ENCODE measurements at regions not wholly inside any gene's neighbourhood (a gene's known extent, or its start where the extent isn't known, plus 50 kb on each side); places are given as distances from the start of the nearest gene placed in this dataset.

- CTCF ChIA-PET (ENCODE audit: unreplicated experiment): interaction anchor here (0.5 kb wide), 1 partner anchor 50 kb away, joined by 3 read pairs; no protein-coding TSS in a partner anchor
- intact Hi-C loops (cut with micrococcal nuclease; ENCODE audit: unreplicated experiment): loop anchor here (1.0 to 10.0 kb wide), 2 partner anchors 689 to 1594 kb away; partner anchors contain the start of gene RGS13
- Histone ChIP-seq H3K79me2 (ENCODE audit: insufficient read depth, low read depth, low read length) (peaks cover 60% of the 10 kb centered on the region; the same call in 1 of the 2 replicates), H3K9me3 (ENCODE audit: low read length) (peaks cover 42% of the 10 kb centered on the region), H3K9me2 (ENCODE audit: insufficient read depth, low read length) (no peaks in the 10 kb centered on the region), H4K20me1 (ENCODE audit: insufficient read depth, low read length) (no peaks in the 10 kb centered on the region), H3K36me3 (ENCODE audit: insufficient read depth, low read length) (peaks cover 66% of the 10 kb centered on the region), H3K4me1 (ENCODE audit: insufficient read depth, low read length, poor library complexity, severe bottlenecking) (peaks cover 46% of the 10 kb centered on the region), H3K27ac (ENCODE audit: low read depth, low read length, poor library complexity, severe bottlenecking) (peak overlapping the region; percentile 99), H3K4me2 (ENCODE audit: low read length) (no peak overlapping the region), H2AFZ (ENCODE audit: low read length) (peak overlapping the region; percentile 1; the same call in 1 of the 2 replicates), H3K4me3 (ENCODE audit: low read depth, low read length, poor library complexity, severe bottlenecking) (no peak overlapping the region)
- TF ChIP-seq EZH2phosphoT487 (IDR thresholded peaks at IDR 0.05; ENCODE audit: borderline replicate concordance, low read depth, low read length) (no peak), CTCF (conservative IDR thresholded peaks at IDR 0.05; ENCODE audit: low read length) (no peak)
- no peak for DNase-seq (ENCODE audit: low spot score)
- POLR2A ChIA-PET: interaction anchor here (0.8 to 4.9 kb wide), 12 partner anchors 9 to 1127 kb away, joined by 3 to 42 read pairs (median 4); no protein-coding TSS in a partner anchor
- BruUV-seq (replicated peaks): no TSS peak
Observed at GRCh38 chr1:194228427-194228826, 1042.0 kb upstream of the B3GALT2 start.

GRCh38 chr1:194227161-194227560, 1040.7 kb upstream of the B3GALT2 start:
- TF ChIP-seq EZH2phosphoT487 (IDR thresholded peaks at IDR 0.05; ENCODE audit: borderline replicate concordance, low read depth, low read length) (no peak), CTCF (conservative IDR thresholded peaks at IDR 0.05; ENCODE audit: low read length) (no peak)
- H3K4me1 ChIP-seq (ENCODE audit: insufficient read depth, low read length, poor library complexity, severe bottlenecking): peaks cover 49% of the 10 kb centered on the region
- H3K27ac ChIP-seq (ENCODE audit: low read depth, low read length, poor library complexity, severe bottlenecking): peak overlapping the region; percentile 99
- peak overlapping the region; percentile 15; the same call in 1 of the 2 replicates for H2AFZ ChIP-seq (ENCODE audit: low read length)
- H3K79me2 ChIP-seq (ENCODE audit: insufficient read depth, low read depth, low read length): peaks cover 65% of the 10 kb centered on the region; the same call in 1 of the 2 replicates
- no peaks in the 10 kb centered on the region for H4K20me1 ChIP-seq (ENCODE audit: insufficient read depth, low read length)
- BruUV-seq (replicated peaks): no TSS peak
- peaks cover 72% of the 10 kb centered on the region for H3K36me3 ChIP-seq (ENCODE audit: insufficient read depth, low read length)
- POLR2A ChIA-PET: interaction anchor here (0.6 to 4.9 kb wide), 7 partner anchors 9 to 603 kb away, joined by 3 to 42 read pairs (median 4); no protein-coding TSS in a partner anchor
- intact Hi-C loops (cut with micrococcal nuclease; ENCODE audit: unreplicated experiment): loop anchor here (10.0 kb wide), 1 partner anchor 1592 kb away; the partner anchor contains the start of gene RGS13
- H3K4me2 ChIP-seq (ENCODE audit: low read length): peak overlapping the region; percentile 90
- H3K9me2 ChIP-seq (ENCODE audit: insufficient read depth, low read length): no peaks in the 10 kb centered on the region
- peak overlapping the region; percentile 23 for H3K4me3 ChIP-seq (ENCODE audit: low read depth, low read length, poor library complexity, severe bottlenecking)
- H3K9me3 ChIP-seq (ENCODE audit: low read length): peaks cover 54% of the 10 kb centered on the region
- no peak for DNase-seq (ENCODE audit: low spot score)
- CTCF ChIA-PET (ENCODE audit: unreplicated experiment): no interaction called here

GRCh38 chr1:194225821-194226220, 1039.4 kb upstream of the B3GALT2 start:
- Histone ChIP-seq H3K36me3 (ENCODE audit: insufficient read depth, low read length) (peaks cover 73% of the 10 kb centered on the region), H3K79me2 (ENCODE audit: insufficient read depth, low read depth, low read length) (peaks cover 72% of the 10 kb centered on the region; the same call in 1 of the 2 replicates), H3K4me3 (ENCODE audit: low read depth, low read length, poor library complexity, severe bottlenecking) (peak overlapping the region; percentile 56), H3K4me1 (ENCODE audit: insufficient read depth, low read length, poor library complexity, severe bottlenecking) (peaks cover 49% of the 10 kb centered on the region), H3K27ac (ENCODE audit: low read depth, low read length, poor library complexity, severe bottlenecking) (peak overlapping the region; percentile 99), H2AFZ (ENCODE audit: low read length) (peak overlapping the region; percentile 60; the same call in 1 of the 2 replicates), H3K9me3 (ENCODE audit: low read length) (peaks cover 64% of the 10 kb centered on the region), H3K9me2 (ENCODE audit: insufficient read depth, low read length) (no peaks in the 10 kb centered on the region), H4K20me1 (ENCODE audit: insufficient read depth, low read length) (no peaks in the 10 kb centered on the region), H3K4me2 (ENCODE audit: low read length) (peak overlapping the region; percentile 90)
- intact Hi-C loops (cut with micrococcal nuclease; ENCODE audit: unreplicated experiment): loop anchor here (1.0 to 10.0 kb wide), 2 partner anchors 63 to 1591 kb away; partner anchors contain the start of gene RGS13
- BruUV-seq (replicated peaks): no TSS peak
- ChIA-PET POLR2A (interaction anchor here (0.7 to 4.9 kb wide), 18 partner anchors 9 to 777 kb away, joined by 3 to 42 read pairs (median 4); no protein-coding TSS in a partner anchor), CTCF (ENCODE audit: unreplicated experiment) (interaction anchor here (0.5 to 0.7 kb wide), 2 partner anchors 9 to 1067 kb away, joined by 3 read pairs; no protein-coding TSS in a partner anchor)
- no peak for TF ChIP-seq EZH2phosphoT487 (IDR thresholded peaks at IDR 0.05; ENCODE audit: borderline replicate concordance, low read depth, low read length)
- no peak for TF ChIP-seq CTCF (conservative IDR thresholded peaks at IDR 0.05; ENCODE audit: low read length)
- peak; percentile 86 for DNase-seq (ENCODE audit: low spot score)
